HT1080 (cell line): ENCODE measurements at regions not wholly inside any gene's neighbourhood (a gene's known extent, or its start where the extent isn't known, plus 50 kb on each side); places are given as distances from the start of the nearest gene placed in this dataset.

Experiments used
- DNase-seq: peaks from one replicate; pipeline ENCODE4 v3.0.0-alpha.2; 2015; ENCODE audit warnings: low read depth

DNA sequence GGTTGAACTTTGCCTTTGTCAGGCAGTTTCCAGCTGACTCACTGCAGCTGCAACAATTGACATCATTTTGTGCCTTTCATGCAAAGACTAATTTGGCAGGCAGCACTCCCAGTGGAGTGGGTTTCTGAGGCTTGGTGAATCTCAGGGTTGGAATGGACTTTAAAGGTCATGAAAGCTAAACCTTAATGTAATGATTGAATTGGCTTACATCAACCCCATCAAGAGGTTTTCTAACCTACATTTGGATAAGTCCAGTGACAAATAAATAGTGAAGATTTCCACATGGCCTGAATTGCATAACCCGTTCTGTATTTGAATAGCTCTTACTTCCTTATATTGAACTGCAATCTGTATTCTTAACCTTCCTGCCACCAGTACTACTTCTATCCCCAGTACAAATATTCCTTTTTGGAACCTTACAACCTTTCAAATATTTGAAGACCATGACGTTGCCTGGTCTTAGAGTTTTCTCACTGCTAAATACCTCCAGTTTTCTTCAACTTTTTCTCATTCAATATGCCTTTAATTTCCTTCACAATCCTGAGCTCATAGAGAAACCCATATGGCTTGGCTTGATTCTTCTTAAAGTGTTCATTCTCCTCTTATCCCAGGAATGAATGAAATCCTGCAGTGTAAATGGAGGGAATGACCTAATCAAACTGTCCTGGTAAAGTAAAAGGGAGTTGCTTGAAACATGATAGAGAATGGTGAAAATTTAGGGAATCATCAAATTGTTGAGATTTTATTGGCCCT is 168.1 kb upstream of the NOVA1 start:
- DNase-seq: peak; percentile 55

DNA sequence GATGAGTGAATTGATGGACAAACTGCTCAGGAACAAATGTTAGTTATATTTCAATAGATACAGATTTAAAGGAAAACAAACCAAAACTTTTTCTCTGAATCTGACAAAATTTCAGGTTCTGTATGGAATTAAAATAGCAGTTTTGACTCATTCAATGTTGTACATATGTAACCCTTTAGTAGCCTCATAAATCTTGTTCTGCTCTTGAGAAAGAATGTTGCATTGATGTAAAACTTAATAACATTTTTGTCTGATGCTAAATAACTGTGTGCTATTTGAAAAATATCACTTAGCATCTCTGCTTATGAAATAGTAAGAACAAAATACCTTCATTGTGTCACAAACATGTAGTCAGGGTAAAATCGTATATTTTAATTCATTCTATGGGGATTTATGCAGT is 168.9 kb upstream of the NOVA1 start:
- DNase-seq: no peak

DNA sequence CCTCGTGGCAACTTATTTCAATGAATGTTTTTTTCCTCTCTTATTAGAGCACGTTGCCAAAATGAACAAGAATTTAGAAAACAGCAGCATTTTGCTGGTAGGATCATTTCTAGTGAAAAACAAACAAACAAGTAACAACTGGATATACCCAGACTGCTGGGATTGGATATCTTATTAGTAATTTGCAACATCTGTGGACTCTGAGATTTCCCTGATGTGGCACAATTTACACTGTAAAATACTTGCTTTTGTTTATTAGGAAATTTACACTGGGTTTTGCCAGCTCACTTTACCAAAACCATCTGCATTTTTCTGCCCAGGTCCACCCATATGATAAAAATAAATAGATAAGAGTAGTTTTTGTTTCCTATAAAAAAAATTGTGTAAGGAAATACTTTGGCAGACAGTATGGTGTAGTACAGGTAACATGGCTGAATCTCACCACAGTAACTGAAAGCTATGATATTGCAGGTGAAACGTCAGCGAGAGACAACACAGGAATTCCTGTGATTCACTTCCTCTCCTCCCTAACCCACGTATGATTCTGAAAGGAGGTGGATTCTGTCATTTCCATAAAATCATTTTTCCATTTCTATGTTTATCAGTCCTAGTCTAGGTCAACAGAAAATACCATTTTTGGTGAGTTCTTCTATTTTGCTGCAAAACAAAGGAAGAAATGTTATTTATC is 176.2 kb upstream of the NOVA1 start:
- peak; percentile 40 for DNase-seq

DNA sequence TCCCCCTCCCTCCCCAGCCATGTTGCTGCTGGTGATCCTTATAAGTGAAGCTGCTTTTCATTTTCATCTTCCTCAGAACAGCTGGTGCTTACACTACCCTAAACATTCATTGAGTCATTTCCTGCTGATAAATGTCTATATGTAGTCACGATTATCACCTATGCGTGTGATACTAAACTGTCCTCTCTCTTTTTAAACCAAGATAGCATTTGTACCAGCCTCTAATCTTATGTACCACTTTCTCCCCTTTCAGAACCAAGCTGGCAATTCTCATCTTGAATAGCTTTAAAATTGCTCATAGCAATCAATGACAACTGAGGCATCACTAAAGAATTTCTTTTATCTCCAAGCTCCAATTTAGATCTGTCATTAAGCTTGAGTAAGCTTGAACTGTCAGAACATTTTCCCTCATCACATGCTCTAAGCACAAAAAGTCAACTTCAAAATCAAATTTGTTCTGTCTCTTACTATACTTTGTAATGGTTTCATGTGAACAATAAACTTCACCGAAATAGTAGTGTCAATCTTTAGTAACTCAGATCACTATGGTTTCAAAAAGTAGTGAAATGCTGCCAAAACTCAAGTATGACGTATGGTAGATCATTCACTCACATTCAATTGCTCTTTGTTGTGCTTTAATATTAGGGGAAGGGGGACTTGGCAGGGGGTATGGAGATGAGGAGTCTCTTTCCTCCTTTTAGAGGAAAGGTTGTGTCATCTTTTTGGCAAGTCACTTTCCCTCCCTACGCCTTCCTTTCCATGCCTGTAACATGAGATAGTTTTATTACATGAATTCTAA is 178.1 kb upstream of the NOVA1 start:
- DNase-seq: peak; percentile 60

DNA sequence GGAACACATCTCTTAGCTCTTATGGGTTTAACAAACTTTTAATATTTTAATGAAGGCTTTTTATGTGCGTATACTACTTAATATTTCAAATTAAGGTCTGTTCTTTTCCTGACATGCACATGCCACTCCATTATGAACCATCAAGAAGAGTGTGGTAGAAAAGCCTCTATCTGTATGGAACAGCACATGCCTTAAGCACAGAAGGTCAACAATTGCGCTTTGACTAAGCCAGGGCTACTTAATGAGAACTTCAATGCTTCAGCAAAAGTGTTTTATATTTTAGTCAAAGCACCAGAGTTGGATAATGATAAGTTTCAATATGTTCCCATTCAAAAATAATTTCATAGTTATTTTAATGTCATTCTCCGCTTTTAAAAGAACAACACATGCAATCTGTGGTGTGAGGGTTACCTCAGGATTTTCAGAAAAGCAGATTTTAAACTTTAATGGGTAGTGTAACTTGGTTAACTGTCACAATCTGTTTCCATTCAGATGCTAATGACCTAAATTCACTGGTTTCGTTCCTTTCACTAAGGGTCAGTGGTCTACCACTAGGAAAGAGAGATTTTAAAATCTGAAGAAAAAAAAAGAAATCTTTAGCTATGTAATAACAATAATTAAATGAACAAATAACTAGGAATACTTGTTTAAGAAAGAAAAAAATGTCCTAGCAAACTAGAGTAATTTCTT is 193.4 kb upstream of the NOVA1 start:
- DNase-seq: no peak

DNA sequence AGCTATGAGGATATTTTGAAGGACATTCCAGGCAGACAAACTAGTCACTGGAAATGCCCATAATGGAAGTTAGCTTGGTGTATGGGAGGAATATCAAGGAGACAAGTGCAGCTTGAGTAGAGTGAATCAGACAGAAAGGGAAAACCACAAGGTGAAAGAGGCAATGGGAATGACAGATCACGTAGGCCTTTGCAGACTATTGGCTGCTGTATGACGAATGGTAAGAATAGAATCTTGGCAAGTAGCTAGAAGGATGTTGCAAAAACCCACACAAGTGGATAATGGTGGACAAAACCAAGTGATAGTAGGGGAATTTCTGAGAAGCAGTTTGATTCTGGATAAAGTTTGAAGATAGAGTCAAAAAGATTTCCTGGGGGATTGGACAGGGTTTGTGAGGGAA is 196.9 kb upstream of the NOVA1 start:
- DNase-seq: peak; percentile 67

DNA sequence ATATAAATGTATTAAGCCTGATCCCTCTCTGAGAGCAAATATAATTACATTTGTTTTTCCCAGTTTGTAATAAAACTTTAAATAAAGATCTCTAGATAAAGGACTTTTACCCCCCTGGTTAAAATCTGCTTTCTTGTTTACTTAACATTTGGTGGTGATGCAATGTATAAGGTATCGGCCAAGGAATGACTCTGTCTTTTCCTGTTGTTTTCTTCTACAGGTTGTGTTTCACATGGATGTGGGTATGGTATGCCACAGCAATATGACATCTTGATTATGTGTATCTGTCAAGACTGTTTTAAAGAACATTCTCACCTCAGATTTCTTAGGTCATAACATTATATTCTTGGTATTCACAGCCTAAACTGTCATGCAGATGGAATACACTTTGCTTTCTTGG is 210.6 kb upstream of the NOVA1 start:
- DNase-seq: no peak

DNA sequence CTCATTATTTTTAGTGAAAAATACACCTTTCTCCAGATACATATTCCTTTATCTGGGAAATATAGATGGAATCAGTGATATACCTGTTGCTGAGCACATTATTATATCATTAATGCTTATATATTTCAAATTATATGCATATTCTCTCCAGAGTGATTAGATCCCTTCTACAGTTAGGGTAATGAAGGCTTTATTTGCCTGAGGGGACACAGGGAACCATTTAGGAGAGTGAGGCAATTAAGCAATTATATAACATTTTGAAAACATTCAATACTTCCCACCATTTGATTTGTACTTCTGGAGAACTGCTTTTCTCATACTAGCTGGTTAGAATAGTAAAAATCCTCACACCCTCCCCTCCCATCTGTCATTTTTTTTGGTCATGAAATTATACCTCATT is 212.8 kb upstream of the NOVA1 start:
- no peak for DNase-seq

DNA sequence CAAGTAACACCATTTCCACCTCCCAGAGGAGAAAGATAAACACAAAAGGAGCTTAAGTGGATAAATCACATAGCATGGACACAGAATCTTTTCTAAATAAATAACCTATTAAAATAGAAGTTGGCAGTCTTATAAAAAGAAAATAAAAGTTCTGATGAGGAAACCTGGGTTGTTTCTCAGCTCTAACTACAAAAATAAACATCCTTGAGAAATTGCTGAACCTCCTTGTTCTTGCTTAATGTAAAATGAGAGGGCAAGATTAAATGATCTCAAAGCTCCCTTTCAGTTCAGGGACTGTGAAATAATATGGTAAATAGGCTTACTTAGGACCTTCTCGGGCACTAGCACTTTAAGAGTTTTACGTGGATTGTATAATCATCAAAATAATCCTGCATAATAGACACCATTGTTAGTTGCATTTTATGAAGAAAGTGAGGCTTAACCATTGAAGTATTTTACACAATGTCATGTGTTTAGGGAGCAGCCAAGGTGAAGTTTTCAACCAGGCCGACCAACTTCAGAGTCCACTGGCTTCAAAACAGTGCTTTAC is 214.0 kb upstream of the NOVA1 start:
- DNase-seq: no peak

DNA sequence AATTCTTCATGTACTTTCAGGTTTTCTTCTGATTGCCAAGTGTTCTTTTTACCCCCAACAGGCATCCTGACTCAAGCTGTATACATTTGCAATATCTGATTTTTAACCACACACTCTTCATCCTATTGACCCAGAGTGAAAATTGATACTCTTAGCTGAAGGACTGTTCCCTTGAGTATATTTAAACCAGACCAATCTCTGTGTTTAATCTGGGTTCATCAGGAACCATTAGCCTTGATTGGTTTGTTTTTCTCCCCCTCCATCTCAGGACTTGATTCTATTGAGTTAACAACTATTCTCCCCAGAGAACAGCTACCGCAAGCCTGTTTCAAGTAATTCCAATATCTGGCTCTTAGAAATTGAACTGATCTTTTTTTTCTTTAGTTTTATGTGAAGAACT is 222.3 kb upstream of the NOVA1 start:
- DNase-seq: no peak

DNA sequence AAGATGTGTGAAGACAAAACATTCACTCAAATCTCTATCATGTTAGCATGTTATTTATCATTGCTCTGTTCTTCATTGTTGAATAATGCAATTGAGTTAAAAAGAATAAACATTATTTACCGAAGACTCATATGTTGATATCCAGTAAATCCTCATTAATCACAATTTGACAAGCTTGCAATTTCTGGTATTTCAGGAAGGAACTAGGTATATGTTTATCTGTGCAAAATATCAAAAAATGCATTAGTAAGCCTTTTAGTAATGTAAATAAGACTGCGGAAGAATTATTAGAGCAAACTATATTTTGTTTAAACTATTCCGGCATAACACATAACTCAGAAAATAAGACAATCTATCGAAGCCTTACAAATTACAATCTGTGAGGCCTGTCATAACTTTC is 222.7 kb upstream of the NOVA1 start:
- DNase-seq: no peak

DNA sequence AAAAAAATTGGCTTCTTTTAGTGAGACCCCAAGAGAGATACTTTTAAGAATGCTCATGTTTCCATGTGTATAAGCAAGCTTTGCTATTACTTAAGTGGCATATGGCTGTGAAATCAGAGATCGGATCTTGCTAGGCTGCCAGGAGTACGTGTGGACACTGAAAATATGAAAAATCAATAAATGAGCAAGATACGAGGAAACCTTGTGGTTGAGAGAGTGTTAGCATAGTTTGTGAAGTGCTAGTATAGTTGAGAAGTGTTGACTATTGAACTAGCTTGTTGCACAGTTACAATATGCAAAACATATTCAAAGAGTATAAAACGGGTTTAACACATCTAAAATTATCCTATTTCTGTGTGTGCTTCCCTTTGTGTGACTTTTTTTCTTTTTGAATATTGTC is 230.9 kb upstream of the NOVA1 start:
- DNase-seq: no peak

DNA sequence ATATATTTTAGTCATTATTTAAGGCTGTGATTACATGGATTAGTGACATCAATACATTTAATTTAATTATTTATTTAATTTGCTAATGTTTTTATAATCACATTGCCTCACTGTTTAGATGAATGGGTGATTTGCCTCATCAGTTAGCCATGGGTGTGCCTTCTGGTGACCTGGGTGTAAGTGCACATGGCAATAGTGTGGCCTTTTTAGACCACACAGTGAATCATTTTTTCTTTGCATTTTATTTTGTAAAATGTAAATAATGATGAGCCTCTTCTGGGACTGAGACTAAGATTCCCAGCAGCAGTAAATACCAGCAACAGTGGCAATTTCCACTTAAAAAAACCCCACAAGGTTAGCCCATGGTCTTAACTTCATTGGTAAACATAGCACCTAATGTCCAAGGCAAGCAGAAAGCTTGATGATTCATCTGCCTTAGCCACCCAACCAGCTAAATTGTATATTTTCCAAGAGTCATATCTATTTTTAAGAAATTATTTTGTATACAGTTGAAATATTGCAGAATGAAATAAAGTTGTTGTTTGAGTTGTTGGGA is 235.9 kb upstream of the NOVA1 start:
- no peak for DNase-seq

DNA sequence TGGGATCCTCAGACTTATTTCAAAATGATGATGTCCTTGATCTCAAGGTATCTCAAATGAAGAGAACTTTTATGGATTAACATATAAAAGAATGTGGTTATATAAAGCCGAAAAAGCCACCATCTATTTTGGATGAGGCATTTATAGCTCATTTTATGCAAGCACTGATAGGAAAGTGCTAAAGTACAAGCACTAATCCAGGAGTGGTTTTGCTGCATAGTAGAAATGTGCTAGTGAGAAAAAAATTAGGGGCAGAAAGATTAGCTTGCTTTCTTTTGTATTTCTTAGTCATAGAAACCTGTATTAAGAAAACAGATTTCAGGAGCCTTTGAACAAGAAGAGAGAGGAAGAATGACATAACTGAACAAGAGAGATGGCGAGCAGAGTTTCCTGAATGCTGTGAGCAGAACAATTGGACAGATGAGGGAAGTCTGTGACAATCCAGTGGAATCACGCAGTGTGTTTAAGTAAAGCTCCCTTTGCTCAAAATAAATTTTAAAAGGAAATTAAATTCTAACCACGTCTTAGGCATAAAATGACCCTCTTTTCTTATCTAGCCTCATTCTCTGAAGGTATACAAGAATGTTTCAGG is 238.2 kb upstream of the NOVA1 start:
- no peak for DNase-seq

DNA sequence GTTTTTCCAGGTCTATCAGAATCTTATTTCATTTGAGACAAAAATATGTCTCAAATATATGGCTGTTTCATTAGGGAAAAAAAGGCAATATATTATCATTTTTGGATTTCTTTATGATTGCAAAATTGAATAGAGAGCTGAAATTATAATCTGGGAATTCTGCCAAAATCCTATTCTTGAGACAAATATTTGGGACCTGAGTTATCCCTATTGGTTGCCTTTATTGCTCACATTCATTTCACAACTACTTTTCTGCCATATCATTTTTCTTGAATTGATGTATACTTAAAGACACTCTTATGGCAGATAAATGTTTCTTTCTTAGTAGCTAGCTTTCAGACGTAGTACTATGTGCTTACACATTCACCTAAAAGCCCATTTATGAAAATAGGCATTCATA is 241.6 kb upstream of the NOVA1 start:
- DNase-seq: no peak

DNA sequence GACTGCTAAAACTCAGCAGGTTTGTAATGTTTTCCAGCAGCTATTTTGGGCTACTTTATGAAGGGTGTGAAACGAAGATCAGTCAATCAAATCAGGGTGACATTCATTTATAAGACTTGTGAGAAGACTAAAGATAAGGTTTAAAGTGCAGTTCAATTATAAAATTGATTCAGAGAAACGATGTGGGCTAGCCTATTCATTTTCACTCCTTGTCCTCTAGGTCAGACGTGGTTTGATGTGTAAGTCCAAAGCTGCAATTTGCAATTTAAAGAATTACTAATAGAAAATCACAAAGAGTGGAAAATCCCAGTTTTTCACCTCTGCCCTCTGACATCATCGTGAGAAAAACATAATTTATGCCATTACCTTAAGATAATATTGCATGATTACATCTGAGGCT is 243.5 kb upstream of the NOVA1 start:
- DNase-seq: no peak

DNA sequence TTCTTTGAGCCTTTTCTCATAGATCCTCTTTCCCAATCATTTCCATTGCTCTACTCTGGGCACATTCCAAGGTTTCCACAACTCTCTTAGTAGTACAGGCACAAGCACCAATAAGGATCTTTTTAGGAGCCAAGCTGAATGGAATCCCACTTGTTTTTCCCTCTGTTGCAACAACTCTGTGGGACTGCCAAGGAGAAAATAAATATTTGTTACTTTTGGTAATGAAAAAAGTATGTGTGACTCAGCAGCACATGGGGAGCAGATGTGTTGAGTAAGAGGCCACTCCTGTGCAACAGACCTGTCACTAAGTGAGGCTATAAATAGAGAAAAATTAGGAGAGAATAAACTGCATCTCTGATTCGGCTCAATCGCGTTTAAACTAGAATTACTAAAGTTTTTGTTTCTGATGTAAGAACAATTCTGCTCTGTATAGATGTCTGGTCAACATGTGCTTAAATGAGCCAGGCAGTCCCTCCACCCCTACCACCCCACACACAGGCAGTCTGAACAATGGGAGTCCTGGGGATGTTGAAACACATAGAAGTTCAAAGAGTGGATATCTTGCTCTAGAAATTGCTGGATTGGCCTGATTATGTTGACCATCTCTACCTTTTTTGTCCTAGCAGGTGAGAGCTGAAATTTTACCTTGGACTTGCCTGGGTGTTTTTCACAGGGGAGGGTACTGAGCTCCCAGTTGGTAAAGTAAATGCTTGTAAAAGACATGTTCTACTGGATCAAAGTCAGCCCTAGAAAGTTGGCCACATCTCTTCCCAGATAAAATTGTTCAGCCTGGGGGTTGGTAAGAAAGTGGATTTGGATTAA is 244.3 kb upstream of the NOVA1 start:
- DNase-seq: peak; percentile 83

DNA sequence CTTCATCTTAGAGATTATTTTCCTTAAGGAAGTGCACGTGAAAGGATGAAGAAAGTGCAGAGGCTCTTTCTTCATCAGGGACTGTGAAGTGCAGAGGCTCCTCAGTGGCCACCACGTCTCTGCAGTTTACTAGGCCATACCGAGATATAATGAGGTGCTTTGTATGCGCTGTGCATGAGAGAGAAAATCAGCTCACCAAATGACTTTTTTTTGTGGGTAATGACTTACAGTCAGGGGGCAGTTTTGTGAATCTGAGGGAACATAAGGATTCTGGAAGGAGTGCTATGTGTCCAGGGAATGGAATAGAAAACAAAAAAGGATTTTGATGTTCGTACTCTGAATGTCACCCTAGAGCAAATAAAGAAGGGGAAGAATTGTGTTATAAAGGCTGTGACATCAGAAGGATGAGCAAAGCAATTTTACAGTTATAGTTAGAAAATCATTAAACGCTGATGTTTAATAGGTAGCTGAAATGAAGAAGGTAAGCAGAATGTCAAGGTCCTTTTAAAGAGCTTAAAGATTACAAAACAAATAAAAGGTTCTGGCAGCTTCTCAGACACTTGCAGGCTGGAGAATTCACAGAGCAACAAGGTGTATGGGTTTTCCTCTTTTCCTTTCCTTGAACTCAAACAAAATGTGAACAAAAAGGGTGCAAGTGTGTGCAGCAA is 247.5 kb upstream of the NOVA1 start:
- DNase-seq: no peak

DNA sequence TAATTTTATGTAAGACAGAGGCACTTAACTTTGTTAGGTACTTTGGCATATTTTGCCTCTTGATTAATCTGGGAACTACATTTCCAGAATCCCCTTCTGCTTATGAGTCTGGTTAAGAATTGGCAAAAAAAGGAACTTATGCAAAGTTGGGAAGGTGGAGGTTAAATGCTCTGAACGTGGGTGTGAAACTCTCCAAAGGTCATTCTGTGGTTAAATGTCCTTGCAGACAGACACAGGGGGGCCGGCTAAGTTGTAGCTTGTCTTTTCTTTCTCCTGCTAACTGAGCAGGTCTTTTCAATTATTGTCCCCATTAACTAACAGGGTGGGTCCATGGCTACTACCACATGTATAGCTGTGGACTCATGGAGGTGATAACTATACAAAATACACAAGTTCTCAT is 248.6 kb upstream of the NOVA1 start:
- no peak for DNase-seq
